ENCODE measurements at regions not wholly inside any gene's neighbourhood (a gene's known extent, or its start where the extent isn't known, plus 50 kb on each side); places are given as distances from the start of the nearest gene placed in this dataset.

DNA sequence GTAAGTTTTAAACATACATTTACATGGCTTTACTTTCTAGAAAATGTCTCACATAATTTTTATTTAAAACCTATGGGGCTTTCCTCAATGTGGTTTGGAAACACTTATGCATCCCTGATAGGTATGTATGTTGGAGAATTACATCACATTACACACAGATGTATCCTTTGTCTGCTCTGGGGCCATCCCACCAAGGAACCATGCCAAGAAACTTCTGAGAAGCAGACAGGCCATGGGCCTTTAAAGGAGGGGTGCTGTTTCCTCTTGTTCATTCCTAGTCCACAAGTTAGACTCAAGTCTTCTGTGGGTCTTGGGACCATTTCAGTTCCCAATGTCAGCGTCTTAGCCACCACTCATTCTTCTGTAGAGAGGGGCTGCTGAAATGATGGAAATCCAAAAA lies 162.0 kb upstream of the SETBP1 start:
- H3K27ac ChIP-seq: no peak overlapping the region
- H3K4me3 ChIP-seq: no peak overlapping the region
- TF ChIP-seq CTCF (IDR thresholded peaks at IDR 0.05): no peak
- no peak for DNase-seq (ENCODE audit: low spot score)

DNA sequence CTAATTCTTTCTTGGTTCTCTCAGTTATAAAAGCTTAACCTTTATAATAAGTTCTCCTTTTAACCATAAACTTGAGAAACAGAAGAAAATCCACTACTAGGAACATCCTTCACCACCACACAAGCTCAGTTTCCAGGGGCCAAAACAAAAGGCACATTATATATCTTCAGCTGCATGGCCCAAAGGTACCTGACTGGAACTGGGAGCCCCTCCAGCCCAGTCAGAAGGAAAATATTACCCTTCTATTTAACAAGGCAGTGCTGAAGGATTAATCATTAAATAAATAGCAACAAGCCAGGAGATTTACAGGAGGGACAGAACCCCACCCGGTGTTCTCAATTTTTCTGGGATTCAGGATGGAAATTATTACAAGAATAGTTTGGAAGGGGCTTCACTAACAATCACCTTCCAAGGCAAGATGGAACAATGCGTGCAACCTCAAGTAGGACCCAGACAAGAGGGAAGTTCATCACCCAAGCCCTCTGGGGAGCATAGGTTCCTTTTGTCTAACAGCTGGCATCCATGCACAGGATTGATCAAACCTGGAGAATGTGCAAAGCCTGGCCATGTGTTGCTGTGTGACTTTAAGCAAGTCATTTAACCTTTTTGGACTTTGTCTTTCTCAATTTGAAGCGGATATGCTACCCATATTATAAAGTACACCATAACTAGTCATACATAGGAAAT lies 159.6 kb upstream of the SETBP1 start:
- DNase-seq (ENCODE audit: low spot score): no peak
- TF ChIP-seq CTCF (IDR thresholded peaks at IDR 0.05): no peak
- Histone ChIP-seq H3K4me3 (no peak overlapping the region), H3K27ac (no peak overlapping the region)

DNA sequence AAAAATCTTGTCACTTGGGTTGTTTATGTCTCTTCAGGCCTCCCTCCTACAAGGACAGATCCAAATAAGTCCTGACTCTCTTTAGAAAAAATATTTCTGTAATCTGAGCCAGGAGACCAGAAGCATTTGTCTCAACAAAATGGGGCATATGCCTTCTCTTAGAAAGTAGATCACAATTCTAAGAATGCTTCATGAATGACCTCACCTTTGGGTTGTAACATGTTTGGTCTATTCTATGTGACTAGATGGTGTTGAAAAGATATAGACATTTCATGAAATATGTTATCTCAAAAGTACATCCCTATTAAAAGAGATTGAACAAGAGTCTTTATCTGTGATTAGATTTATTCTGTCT lies 159.0 kb upstream of the SETBP1 start:
- no peak overlapping the region for H3K27ac ChIP-seq
- DNase-seq (ENCODE audit: low spot score): no peak
- TF ChIP-seq CTCF (IDR thresholded peaks at IDR 0.05): no peak
- H3K4me3 ChIP-seq: no peak overlapping the region

DNA sequence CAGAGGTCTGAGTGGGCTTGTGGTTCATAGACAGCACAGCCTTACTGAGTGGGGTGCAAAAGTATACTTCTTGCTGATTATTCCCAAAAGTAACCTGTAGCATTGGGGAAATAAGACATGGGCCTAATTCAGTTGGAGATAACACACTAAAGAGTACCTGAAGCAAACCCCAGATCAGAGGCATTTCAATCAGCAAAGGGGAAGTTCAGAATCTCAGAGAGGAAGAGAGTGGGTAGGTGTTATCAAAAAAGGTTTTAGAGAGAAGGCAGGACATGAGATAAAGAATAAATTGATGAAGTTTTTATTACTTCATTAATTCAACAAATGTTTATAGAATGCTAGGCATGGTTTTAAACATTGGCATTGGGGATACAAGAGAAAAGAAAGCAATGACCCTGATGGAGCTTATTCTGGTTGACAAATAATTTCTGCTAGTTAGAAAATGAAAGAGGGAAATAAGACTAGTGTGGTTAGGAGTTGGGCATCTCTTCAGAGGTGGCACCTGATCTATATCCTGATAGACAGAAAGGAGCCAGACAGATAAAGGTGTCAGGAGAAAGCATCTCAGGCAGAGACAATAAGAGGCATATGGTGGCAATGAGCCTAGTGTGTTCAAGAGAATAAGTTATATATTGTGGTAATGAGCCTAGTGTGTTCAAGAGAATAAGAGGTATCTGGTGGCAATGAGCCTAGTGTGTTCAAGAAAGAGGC lies 153.8 kb upstream of the SETBP1 start:
- no peak for TF ChIP-seq CTCF (IDR thresholded peaks at IDR 0.05)
- DNase-seq (ENCODE audit: low spot score): no peak

DNA sequence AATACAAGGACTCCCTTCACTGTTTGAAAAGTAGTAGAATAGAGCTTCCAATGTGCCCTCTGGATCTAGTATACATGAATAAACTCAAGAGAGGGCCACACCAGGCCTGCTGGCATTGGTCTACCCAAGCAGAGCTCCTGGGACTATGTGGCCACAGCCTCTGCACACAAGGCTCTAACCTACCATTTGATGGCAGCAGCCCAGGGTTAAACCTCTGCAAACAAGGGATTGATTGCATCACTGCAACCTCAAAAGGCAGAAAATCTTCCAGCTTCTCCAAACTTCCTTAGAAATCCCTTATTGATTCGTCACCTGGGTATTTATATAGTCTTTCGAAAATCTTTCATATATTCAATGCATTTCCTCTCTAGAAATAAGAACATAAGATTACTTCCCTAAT lies 147.6 kb upstream of the SETBP1 start:
- no peak for DNase-seq (ENCODE audit: low spot score)
- TF ChIP-seq CTCF (IDR thresholded peaks at IDR 0.05): no peak
- no peak overlapping the region for H3K4me3 ChIP-seq

More for the DNA sequence above, 153.8 kb upstream of the SETBP1 start:
- H3K27ac ChIP-seq: no peak overlapping the region
- H3K4me3 ChIP-seq: no peak overlapping the region

GRCh38 chr18:44536046-44536445 lies 144.6 kb upstream of the SETBP1 start:
- H3K27ac ChIP-seq: no peak overlapping the region
- no peak overlapping the region for H3K4me3 ChIP-seq
- DNase-seq (ENCODE audit: low spot score): no peak
- no peak for TF ChIP-seq CTCF (IDR thresholded peaks at IDR 0.05)

More for the DNA sequence above, 147.6 kb upstream of the SETBP1 start:
- H3K27ac ChIP-seq: no peak overlapping the region

DNA sequence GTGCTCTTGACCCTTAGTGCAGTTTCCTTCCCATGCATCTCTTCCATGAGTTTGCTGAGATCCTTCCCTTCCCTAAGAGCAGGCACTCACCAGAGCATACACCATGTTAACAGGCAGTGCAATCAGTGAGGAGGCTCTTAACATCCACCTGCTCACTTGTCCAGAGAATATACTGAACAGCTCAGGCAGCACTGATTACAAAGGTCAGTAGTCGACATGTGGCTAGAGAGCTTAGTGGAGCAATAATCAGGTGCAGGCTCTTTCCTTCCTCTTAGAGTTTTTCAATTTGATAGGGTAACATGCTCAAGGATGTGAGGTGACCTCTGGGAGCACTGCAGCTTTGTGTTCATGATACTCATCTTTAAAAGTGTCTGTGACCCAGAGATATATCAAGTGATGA lies 144.1 kb upstream of the SETBP1 start:
- no peak for DNase-seq (ENCODE audit: low spot score)
- Histone ChIP-seq H3K27ac (peak overlapping the region in 1 of 2 donors; percentile 5), H3K4me3 (no peak overlapping the region)
- TF ChIP-seq CTCF (IDR thresholded peaks at IDR 0.05): no peak

All from coronary artery (tissue), 2 donors.